Pancreas (tissue), 10 donors: ENCODE measurements at regions not wholly inside any gene's neighbourhood (a gene's known extent, or its start where the extent isn't known, plus 50 kb on each side); places are given as distances from the start of the nearest gene placed in this dataset.
"Not testable (repeated sequence)": the region's sequence is repeated elsewhere in the genome, so short reads cannot be mapped to it uniquely, and the experiment has no call there.

Source experiments
- ATAC-seq, 4 donors: fragments of 200-7000 bp; cut with Tn5 transposase; one replicate each; pipeline versions ENCODE4 v1.8.0 to v1.9.1; 2020; ENCODE audit warnings: mild to moderate bottlenecking in 4 of 4, moderate library complexity in 4 of 4
- DNase-seq, 6 donors: peaks; one replicate each; pipeline ENCODE4 v3.0.0-alpha.2; 2020
- FAIRE-seq: peaks from 2 replicates; lab custom pipeline; 2012; peaks lifted over from hg19 to GRCh38; lab: Jason Lieb, UNC
- H3K27ac ChIP-seq, 4 donors: fragments of 200-600 bp; sonication (generic); 1 replicate in 3 of 4; 2 replicates in 1 of 4; pipeline versions ENCODE4 v1.5.0 to v1.8.0; 2020
- H3K27me3 ChIP-seq, 4 donors: fragments of 200-600 bp; one replicate each; pipeline ENCODE4 v1.8.0; 2021
- H3K36me3 ChIP-seq, 3 donors: fragments of 200-600 bp; sonication (generic) in 1 of 3; one replicate each; pipeline versions ENCODE4 v1.5.0 to v1.8.0; 2020 to 2021
- H3K4me1 ChIP-seq, 3 donors: fragments of 200-600 bp; one replicate each; pipeline ENCODE4 v1.8.0; 2021
- H3K4me3 ChIP-seq, 4 donors: fragments of 200-600 bp; sonication (generic) in 2 of 4; one replicate each; pipeline versions ENCODE4 v1.5.0 to v1.8.0; 2020 to 2021
- H3K9me3 ChIP-seq, 4 donors: fragments of 200-600 bp; one replicate each; pipeline ENCODE4 v1.8.0; 2021
- WGBS, 2 donors: extraction: QIAGEN DNeasy Blood & Tissue Kit; methylation state at CpG; one replicate each; pipeline ENCODE4 v1.1.7; 2013; 5-methylcytosine and 5-hydroxymethylcytosine counted together
- intact Hi-C, 3 donors: fragments of 100-400 bp; cut with DNase I; formaldehyde crosslinking; loops; one replicate each; pipeline versions ENCODE4 v1.11.1 to v1.14.2; 2022
- TF ChIP-seq, protein P1 (sequence below), 4 donors: fragments of 200-600 bp; sonication (generic) in 3 of 4; IDR thresholded peaks; one replicate each; pipeline versions ENCODE4 v1.5.0 to v1.8.0; 2021; ENCODE audit warnings: antibody characterized with exemption in 4 of 4
- donor health status: healthy with polysubstance abuse.
- donor health status: DM: no; HTN: no; CAD: no; lungs with moderate emphysema.
- donor health status: DM: no; HTN: no; CAD: no.
- donor health status: control.
- donor health status: control.
- donor health status: Bipolar disorder and iron deficiency.
- donor health status: DM: yes; HTN: yes; CAD: no.
- donor health status: DM: no; HTN: no; CAD: no.
- donor health status: DM: no; HTN: no; CAD: no.
- donor health status: DM: yes; HTN: yes; CAD: no.

DNA sequence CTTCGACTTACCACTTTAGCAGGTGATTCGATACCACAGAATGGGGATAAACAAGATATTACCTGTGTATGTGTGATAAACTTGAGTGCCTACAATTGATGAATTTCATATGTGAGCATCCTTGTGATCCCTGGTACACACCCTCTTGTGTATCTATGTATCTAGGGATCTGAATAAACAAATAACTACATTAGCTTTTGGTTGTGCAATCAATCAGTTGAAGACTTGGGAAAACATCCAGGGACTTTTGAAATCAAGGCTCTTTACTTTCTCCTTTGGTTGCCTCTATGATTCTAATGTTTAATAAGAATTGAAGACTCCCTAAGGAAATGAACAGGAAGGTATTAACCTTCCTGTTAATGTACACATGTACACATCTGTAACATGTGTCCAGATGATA, 97.3 kb upstream of the DCC start:
- intact Hi-C loops: no loop called here
- WGBS, 2 donors: 58 to 71% methylated on average over 2 of the region's 2 CpGs
- Histone ChIP-seq H3K4me1 (no peaks in the 10 kb centered on the region), H3K27me3 (no peaks in the 10 kb centered on the region), H3K27ac (no peak overlapping the region), H3K9me3 (no peaks in the 10 kb centered on the region), H3K36me3 (no peaks in the 10 kb centered on the region), H3K4me3 (no peak overlapping the region)
- TF ChIP-seq, protein P1, sequence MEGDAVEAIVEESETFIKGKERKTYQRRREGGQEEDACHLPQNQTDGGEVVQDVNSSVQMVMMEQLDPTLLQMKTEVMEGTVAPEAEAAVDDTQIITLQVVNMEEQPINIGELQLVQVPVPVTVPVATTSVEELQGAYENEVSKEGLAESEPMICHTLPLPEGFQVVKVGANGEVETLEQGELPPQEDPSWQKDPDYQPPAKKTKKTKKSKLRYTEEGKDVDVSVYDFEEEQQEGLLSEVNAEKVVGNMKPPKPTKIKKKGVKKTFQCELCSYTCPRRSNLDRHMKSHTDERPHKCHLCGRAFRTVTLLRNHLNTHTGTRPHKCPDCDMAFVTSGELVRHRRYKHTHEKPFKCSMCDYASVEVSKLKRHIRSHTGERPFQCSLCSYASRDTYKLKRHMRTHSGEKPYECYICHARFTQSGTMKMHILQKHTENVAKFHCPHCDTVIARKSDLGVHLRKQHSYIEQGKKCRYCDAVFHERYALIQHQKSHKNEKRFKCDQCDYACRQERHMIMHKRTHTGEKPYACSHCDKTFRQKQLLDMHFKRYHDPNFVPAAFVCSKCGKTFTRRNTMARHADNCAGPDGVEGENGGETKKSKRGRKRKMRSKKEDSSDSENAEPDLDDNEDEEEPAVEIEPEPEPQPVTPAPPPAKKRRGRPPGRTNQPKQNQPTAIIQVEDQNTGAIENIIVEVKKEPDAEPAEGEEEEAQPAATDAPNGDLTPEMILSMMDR (IDR thresholded peaks at IDR 0.05): no peak
- FAIRE-seq (no peak), DNase-seq (no peak), ATAC-seq (no peak)

DNA sequence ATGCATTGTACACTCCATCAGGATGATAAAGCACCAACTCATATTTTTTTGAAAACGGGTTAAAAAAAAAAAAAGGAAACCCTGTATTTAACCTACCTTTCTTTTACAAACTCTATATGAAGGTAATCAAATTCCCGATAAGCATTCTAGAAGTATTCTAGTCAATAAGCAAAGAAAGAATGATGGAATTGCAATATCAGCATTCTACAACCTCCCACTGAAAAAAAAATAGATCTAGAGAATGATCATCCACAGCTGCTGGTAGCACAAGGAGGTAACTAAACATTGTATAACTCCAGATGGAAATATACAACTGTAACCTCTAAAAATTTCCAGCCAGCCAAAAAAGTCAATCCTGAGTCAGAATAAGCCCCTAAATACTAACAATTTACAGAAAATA, 95.3 kb upstream of the DCC start:
- H3K4me1 ChIP-seq: no peaks in the 10 kb centered on the region
- TF ChIP-seq, protein P1 (IDR thresholded peaks at IDR 0.05): no peak
- H3K27ac ChIP-seq: no peak overlapping the region
- H3K36me3 ChIP-seq: no peaks in the 10 kb centered on the region
- WGBS, 2 donors: 65 to 72% methylated on average over 2 of the region's 2 CpGs
- H3K9me3 ChIP-seq: no peaks in the 10 kb centered on the region
- DNase-seq (no peak), FAIRE-seq (no peak), ATAC-seq (no peak)
- H3K27me3 ChIP-seq: no peaks in the 10 kb centered on the region
- intact Hi-C loops: no loop called here
- no peak overlapping the region for H3K4me3 ChIP-seq

DNA sequence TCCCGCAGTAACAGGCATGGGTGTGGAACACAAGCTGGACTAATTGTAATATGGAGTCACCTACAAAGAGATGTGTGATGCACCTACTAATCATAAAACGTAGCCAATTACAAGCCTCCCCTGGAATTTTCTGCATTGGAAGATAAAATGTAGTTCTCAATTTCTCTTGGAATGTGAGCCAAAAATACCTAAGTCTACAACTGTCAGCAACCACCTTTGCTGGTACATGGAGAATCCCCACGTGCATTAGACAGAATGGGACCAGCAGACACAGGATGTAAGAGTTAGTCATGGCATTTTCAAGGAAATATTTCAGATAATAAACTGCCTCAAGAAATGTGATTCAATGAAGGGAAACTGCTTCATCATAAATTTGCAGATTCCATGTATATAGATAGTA, 85.6 kb upstream of the DCC start:
- Histone ChIP-seq H3K27me3 (no peaks in the 10 kb centered on the region), H3K36me3 (no peaks in the 10 kb centered on the region), H3K27ac (no peak overlapping the region), H3K4me1 (no peaks in the 10 kb centered on the region), H3K9me3 (no peaks in the 10 kb centered on the region), H3K4me3 (no peak overlapping the region)
- ATAC-seq (no peak), FAIRE-seq (no peak), DNase-seq (no peak)
- TF ChIP-seq, protein P1 (IDR thresholded peaks at IDR 0.05): no peak
- 68 to 78% methylated on average over 3 of the region's 3 CpGs for WGBS, 2 donors
- intact Hi-C loops: no loop called here

DNA sequence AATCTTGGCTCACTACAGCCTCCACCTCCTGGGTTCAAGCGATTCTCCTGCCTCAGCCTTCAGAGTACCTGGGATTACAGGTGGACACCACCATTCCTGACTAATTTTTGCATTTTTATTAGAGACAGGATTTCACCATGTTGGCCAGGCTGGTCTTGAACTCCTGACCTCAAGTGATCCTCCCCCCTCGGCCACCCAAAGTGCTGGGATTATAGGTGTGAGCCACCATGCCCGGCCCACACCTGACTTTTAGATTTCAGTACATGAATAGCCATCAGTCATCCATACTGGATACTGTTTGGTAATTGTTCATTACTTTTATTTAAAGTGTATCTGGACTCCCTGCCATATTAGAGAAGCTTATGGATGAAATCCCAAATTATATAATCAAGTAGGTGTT, 82.6 kb upstream of the DCC start:
- intact Hi-C loops, DNase-seq, H3K9me3 ChIP-seq, H3K36me3 ChIP-seq, FAIRE-seq, H3K27ac ChIP-seq, H3K4me1 ChIP-seq, H3K4me3 ChIP-seq, ATAC-seq, H3K27me3 ChIP-seq: not testable (repeated sequence)
- WGBS, 2 donors: 52 to 68% methylated on average over 3 of the region's 3 CpGs

DNA sequence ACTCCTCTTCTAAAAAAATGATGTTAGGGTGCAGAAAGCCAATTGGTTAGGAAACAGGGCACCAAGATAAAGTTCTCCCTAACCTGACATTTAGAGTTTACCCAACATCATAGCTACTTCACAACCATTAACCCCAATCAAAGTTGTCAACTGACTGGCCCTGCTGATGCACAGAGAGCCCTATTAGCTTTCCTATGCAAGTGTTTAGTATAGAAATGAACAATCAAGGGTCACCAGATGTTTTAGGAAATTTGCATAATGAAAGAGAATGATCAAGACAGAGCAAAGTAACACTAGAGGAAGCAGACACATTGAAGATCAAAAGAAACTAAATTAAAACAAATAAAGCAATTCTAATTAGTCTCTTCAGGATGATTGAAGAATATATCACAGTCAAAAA, 64.2 kb upstream of the DCC start:
- TF ChIP-seq, protein P1 (IDR thresholded peaks at IDR 0.05): no peak

DNA sequence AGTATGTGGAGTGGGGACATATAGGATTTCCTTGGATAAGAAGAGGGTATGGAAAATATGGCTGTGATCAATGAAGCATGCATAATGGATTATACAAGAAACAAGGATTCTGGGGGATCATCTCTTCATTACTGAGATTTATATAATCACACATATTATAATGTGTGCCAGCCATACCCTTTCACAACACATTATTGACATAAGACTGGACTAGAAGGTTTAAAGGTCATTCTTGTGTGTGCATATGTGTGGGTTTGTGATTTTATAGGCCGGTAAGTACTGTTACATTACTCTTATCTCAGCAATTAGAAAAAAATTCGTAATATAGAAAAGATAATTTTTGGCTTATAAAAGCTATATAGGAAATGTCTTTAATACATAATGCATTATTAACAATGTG, 62.2 kb upstream of the DCC start:
- Histone ChIP-seq H3K4me3 (no peak overlapping the region), H3K36me3 (no peaks in the 10 kb centered on the region), H3K9me3 (no peaks in the 10 kb centered on the region), H3K4me1 (peaks cover 0 to 7% (median 0%) of the 10 kb centered on the region in 3 donors), H3K27ac (no peak overlapping the region), H3K27me3 (no peaks in the 10 kb centered on the region)
- intact Hi-C loops: no loop called here
- TF ChIP-seq, protein P1 (IDR thresholded peaks at IDR 0.05): no peak
- WGBS, 2 donors: 21 to 35% methylated on average over 2 of the region's 2 CpGs
- FAIRE-seq (no peak), DNase-seq (no peak), ATAC-seq (no peak)

More for the DNA sequence above, 64.2 kb upstream of the DCC start:
- ATAC-seq: no peak
- no peak overlapping the region for H3K4me3 ChIP-seq
- no peaks in the 10 kb centered on the region for H3K36me3 ChIP-seq
- FAIRE-seq: no peak
- intact Hi-C loops: no loop called here
- H3K9me3 ChIP-seq: no peaks in the 10 kb centered on the region
- H3K27me3 ChIP-seq: no peaks in the 10 kb centered on the region
- peaks cover 0 to 7% (median 0%) of the 10 kb centered on the region in 3 donors for H3K4me1 ChIP-seq
- H3K27ac ChIP-seq: no peak overlapping the region
- DNase-seq: no peak
